ENCODE measurements at regions not wholly inside any gene's neighbourhood (a gene's known extent, or its start where the extent isn't known, plus 50 kb on each side); places are given as distances from the start of the nearest gene placed in this dataset.

- TF ChIP-seq CTCF (IDR thresholded peaks at IDR 0.05; ENCODE audit: insufficient read depth, low read length, poor library complexity, severe bottlenecking): no peak
- TF ChIP-seq EZH2phosphoT487 (conservative IDR thresholded peaks at IDR 0.05; ENCODE audit: low read length): no peak
- Histone ChIP-seq H3F3A (ENCODE audit: insufficient read depth) (no peaks in the 10 kb centered on the region), H3K4me3 (ENCODE audit: insufficient read depth, low read length, poor library complexity, severe bottlenecking) (no peak overlapping the region), H3K27ac (ENCODE audit: low read depth, low read length) (no peak overlapping the region), H3K27me3 (ENCODE audit: low read length) (no peaks in the 10 kb centered on the region), H3K79me2 (ENCODE audit: insufficient read depth, low read length) (no peaks in the 10 kb centered on the region), H3K4me2 (ENCODE audit: low read depth, low read length, poor library complexity, severe bottlenecking) (no peak overlapping the region), H3K9me3 (ENCODE audit: insufficient read depth, low read length) (no peaks in the 10 kb centered on the region), H3K36me3 (ENCODE audit: low read length) (no peaks in the 10 kb centered on the region), H4K20me1 (ENCODE audit: low read depth, low read length) (no peaks in the 10 kb centered on the region), H2AFZ (ENCODE audit: low read depth, low read length, severe bottlenecking) (no peak overlapping the region), H3K9me2 (replicated peaks; ENCODE audit: insufficient read depth, low read length) (no peaks in the 10 kb centered on the region), H3K9ac (ENCODE audit: low read length) (no peak overlapping the region)
These were observed 76.5 kb downstream of the PCDH18 start for GRCh38 chr4:137455647-137456321.

GRCh38 chr4:137454767-137455166, 77.5 kb downstream of the PCDH18 start:
- H3K36me3 ChIP-seq (ENCODE audit: low read length): no peaks in the 10 kb centered on the region
- H3K9me3 ChIP-seq (ENCODE audit: insufficient read depth, low read length): no peaks in the 10 kb centered on the region
- H3K79me2 ChIP-seq (ENCODE audit: insufficient read depth, low read length): no peaks in the 10 kb centered on the region
- H3K27me3 ChIP-seq (ENCODE audit: low read length): no peaks in the 10 kb centered on the region
- H3K9ac ChIP-seq (ENCODE audit: low read length): no peak overlapping the region
- H4K20me1 ChIP-seq (ENCODE audit: low read depth, low read length): no peaks in the 10 kb centered on the region
- no peak overlapping the region for H3K4me3 ChIP-seq (ENCODE audit: insufficient read depth, low read length, poor library complexity, severe bottlenecking)
- H3K9me2 ChIP-seq (replicated peaks; ENCODE audit: insufficient read depth, low read length): no peaks in the 10 kb centered on the region
- H3F3A ChIP-seq (ENCODE audit: insufficient read depth): no peaks in the 10 kb centered on the region
- no peak overlapping the region for H3K4me2 ChIP-seq (ENCODE audit: low read depth, low read length, poor library complexity, severe bottlenecking)
- no peak overlapping the region for H2AFZ ChIP-seq (ENCODE audit: low read depth, low read length, severe bottlenecking)
- no peak overlapping the region for H3K27ac ChIP-seq (ENCODE audit: low read depth, low read length)
- TF ChIP-seq EZH2phosphoT487 (conservative IDR thresholded peaks at IDR 0.05; ENCODE audit: low read length): no peak
- no peak for TF ChIP-seq CTCF (IDR thresholded peaks at IDR 0.05; ENCODE audit: insufficient read depth, low read length, poor library complexity, severe bottlenecking)

GRCh38 chr4:137452799-137453198, 79.5 kb downstream of the PCDH18 start:
- Histone ChIP-seq H3K79me2 (ENCODE audit: insufficient read depth, low read length) (no peaks in the 10 kb centered on the region), H3K4me3 (ENCODE audit: insufficient read depth, low read length, poor library complexity, severe bottlenecking) (no peak overlapping the region), H3K9ac (ENCODE audit: low read length) (no peak overlapping the region), H3K9me3 (ENCODE audit: insufficient read depth, low read length) (no peaks in the 10 kb centered on the region), H3K9me2 (replicated peaks; ENCODE audit: insufficient read depth, low read length) (no peaks in the 10 kb centered on the region), H3K27me3 (ENCODE audit: low read length) (no peaks in the 10 kb centered on the region), H2AFZ (ENCODE audit: low read depth, low read length, severe bottlenecking) (no peak overlapping the region), H4K20me1 (ENCODE audit: low read depth, low read length) (no peaks in the 10 kb centered on the region), H3F3A (ENCODE audit: insufficient read depth) (no peaks in the 10 kb centered on the region), H3K4me2 (ENCODE audit: low read depth, low read length, poor library complexity, severe bottlenecking) (no peak overlapping the region), H3K27ac (ENCODE audit: low read depth, low read length) (no peak overlapping the region), H3K36me3 (ENCODE audit: low read length) (no peaks in the 10 kb centered on the region)
- TF ChIP-seq CTCF (IDR thresholded peaks at IDR 0.05; ENCODE audit: insufficient read depth, low read length, poor library complexity, severe bottlenecking) (no peak), EZH2phosphoT487 (conservative IDR thresholded peaks at IDR 0.05; ENCODE audit: low read length) (no peak)

Data from SU-DHL-6 (cell line).